HepG2 (cell line): ENCODE measurements at regions not wholly inside any gene's neighbourhood (a gene's known extent, or its start where the extent isn't known, plus 50 kb on each side); places are given as distances from the start of the nearest gene placed in this dataset.
A peak's percentile ranks its signal among the peaks of the same experiment; 100 is the strongest.

ENCODE experiments used
- GATA4 ChIP-seq: sonication (generic); IDR thresholded peaks from 2 replicates; pipeline ENCODE4 v1.6.1; 2016; ENCODE audit warnings: antibody characterized with exemption, low read depth, borderline replicate concordance
- KAT7 ChIP-seq: IDR thresholded peaks from 2 replicates; pipeline ENCODE4 v1.6.1; 2018; ENCODE audit warnings: borderline replicate concordance, missing compliant biosample characterization
- KDM5A ChIP-seq: fragments of 200-600 bp; sonication (generic); IDR thresholded peaks from 2 replicates; pipeline ENCODE4 v1.7.0; 2018; ENCODE audit warnings: antibody characterized with exemption, mild to moderate bottlenecking, low read length, borderline replicate concordance
- SIX4 ChIP-seq: sonication (generic); formaldehyde crosslinking; IDR thresholded peaks from 2 replicates; pipeline ENCODE4 v1.4.0; 2020; ENCODE audit warnings: missing genetic modification reagents
- SP140L ChIP-seq: sonication (generic); formaldehyde crosslinking; IDR thresholded peaks from 2 replicates; pipeline ENCODE4 v1.4.0; 2020; ENCODE audit warnings: missing genetic modification reagents, borderline replicate concordance
- TBP ChIP-seq: sonication (generic); formaldehyde crosslinking; IDR thresholded peaks from 2 replicates; pipeline ENCODE4 v1.5.0; 2020; ENCODE audit warnings: missing genetic modification reagents
- XBP1 ChIP-seq: sonication (generic); formaldehyde crosslinking; IDR thresholded peaks from 2 replicates; pipeline ENCODE4 v1.5.0; 2020; ENCODE audit warnings: missing genetic modification reagents
- ZFYVE20 ChIP-seq: sonication (generic); formaldehyde crosslinking; IDR thresholded peaks from 2 replicates; pipeline ENCODE4 v1.8.0; 2023; ENCODE audit warnings: low read depth, mild to moderate bottlenecking, moderate library complexity, missing genetic modification reagents, borderline replicate concordance
- ZMYM3 ChIP-seq: sonication (generic); formaldehyde crosslinking; IDR thresholded peaks from 2 replicates; pipeline ENCODE4 v1.5.1; 2020; ENCODE audit warnings: mild to moderate bottlenecking, missing genetic modification reagents
- ZNF256 ChIP-seq: sonication (generic); formaldehyde crosslinking; conservative IDR thresholded peaks from 2 replicates; pipeline ENCODE4 v1.4.0; 2020; ENCODE audit warnings: missing genetic modification reagents
- ZNF878 ChIP-seq: sonication (generic); formaldehyde crosslinking; IDR thresholded peaks from 2 replicates; pipeline ENCODE4 v1.8.1; 2023; ENCODE audit warnings: mild to moderate bottlenecking, missing genetic modification reagents, moderate library complexity
- TF ChIP-seq, protein P1 (sequence below): IDR thresholded peaks from 2 replicates; pipeline ENCODE4 v1.6.1; 2018; ENCODE audit warnings: missing genetic modification reagents, mild to moderate bottlenecking, missing compliant biosample characterization
- TF ChIP-seq, protein P2 (sequence below): sonication (generic); formaldehyde crosslinking; IDR thresholded peaks from 2 replicates; pipeline ENCODE4 v1.8.0; 2022; ENCODE audit warnings: missing genetic modification reagents, mild to moderate bottlenecking, borderline replicate concordance
- TF ChIP-seq, protein P3 (sequence below): IDR thresholded peaks from 2 replicates; pipeline ENCODE4 v1.6.1; 2018; ENCODE audit warnings: missing genetic modification reagents
- TF ChIP-seq, protein P4 (sequence below): sonication (generic); formaldehyde crosslinking; IDR thresholded peaks from 2 replicates; pipeline ENCODE4 v1.4.0; 2020; ENCODE audit warnings: missing genetic modification reagents
- TF ChIP-seq, protein P5 (sequence below): IDR thresholded peaks from 2 replicates; pipeline ENCODE4 v1.6.1; 2016; ENCODE audit warnings: low read depth
- TF ChIP-seq, protein P6 (sequence below): sonication (generic); formaldehyde crosslinking; IDR thresholded peaks from 2 replicates; pipeline ENCODE4 v1.4.0; 2020; ENCODE audit warnings: missing genetic modification reagents
- TF ChIP-seq, protein P7 (sequence below), 2 experiments: fragments of 450-650 bp in 1 of 2; sonication (generic) in 1 of 2; formaldehyde crosslinking; IDR thresholded peaks; 2 replicates each; pipeline versions ENCODE4 v1.5.0 to v1.8.0; 2020 to 2022; ENCODE audit warnings: mild to moderate bottlenecking in 1 of 2, missing genetic modification reagents in 1 of 2

DNA sequence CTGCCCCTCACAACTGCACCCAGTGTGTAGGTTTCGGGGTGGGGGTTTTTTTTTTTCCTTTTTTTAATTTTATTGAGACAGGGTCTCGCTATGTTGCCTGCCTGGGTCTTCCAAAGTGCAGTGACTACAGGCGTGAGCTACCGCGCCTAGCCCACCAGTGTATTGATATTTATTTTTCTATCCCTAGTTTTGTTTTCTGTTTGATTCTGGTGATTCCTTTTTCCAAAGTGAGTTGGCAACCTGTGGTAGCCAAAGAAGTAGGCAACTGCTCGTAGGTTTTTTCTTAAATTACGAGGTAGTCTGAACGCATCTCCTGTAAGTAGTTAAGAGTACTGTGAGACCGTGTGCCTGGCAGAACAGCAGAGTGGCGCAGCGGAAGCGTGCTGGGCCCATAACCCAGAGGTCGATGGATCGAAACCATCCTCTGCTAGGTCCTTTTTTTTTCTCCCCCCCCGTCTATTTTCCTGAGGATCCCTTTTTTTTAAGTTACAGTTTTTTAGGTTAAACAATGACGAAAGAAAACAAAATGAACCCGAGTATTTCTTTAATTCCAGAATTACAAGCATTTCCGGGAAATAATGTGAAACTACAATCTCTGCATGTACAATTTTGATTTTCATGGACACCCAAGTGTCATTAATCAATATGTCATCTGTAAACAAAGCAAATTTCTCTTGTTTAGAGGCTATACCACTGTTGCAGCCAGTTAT, 78.7 kb upstream of the BTN3A2 start (continued):
- TF ChIP-seq ZNF878 (CRISPR knock-in tag) (peak; percentile 60; the same call in 1 of the 2 replicates), KDM5A (no peak; the same call in 1 of the 2 replicates), GATA4 (no peak), ZFYVE20 (no peak), SP140L (CRISPR knock-in tag) (0 out of 2 replicates have a peak, but pooled peaks have one; percentile 81), SIX4 (0 out of 2 replicates have a peak, but pooled peaks have one; percentile 33), TBP (CRISPR knock-in tag) (no peak), ZMYM3 (peak; percentile 23; the same call in 1 of the 2 replicates), ZNF256 (CRISPR knock-in tag) (0 out of 2 replicates have a peak, but pooled peaks have one; percentile 20), KAT7 (CRISPR knock-in tag) (no peak), XBP1 (no peak)
- TF ChIP-seq, protein P1, sequence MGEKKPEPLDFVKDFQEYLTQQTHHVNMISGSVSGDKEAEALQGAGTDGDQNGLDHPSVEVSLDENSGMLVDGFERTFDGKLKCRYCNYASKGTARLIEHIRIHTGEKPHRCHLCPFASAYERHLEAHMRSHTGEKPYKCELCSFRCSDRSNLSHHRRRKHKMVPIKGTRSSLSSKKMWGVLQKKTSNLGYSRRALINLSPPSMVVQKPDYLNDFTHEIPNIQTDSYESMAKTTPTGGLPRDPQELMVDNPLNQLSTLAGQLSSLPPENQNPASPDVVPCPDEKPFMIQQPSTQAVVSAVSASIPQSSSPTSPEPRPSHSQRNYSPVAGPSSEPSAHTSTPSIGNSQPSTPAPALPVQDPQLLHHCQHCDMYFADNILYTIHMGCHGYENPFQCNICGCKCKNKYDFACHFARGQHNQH (CRISPR knock-in tag), result 0 out of 2 replicates have a peak, but pooled peaks have one; percentile 54
- TF ChIP-seq, protein P2, sequence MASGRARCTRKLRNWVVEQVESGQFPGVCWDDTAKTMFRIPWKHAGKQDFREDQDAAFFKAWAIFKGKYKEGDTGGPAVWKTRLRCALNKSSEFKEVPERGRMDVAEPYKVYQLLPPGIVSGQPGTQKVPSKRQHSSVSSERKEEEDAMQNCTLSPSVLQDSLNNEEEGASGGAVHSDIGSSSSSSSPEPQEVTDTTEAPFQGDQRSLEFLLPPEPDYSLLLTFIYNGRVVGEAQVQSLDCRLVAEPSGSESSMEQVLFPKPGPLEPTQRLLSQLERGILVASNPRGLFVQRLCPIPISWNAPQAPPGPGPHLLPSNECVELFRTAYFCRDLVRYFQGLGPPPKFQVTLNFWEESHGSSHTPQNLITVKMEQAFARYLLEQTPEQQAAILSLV, result no peak; the same call in 1 of the 2 replicates
- TF ChIP-seq, protein P3, sequence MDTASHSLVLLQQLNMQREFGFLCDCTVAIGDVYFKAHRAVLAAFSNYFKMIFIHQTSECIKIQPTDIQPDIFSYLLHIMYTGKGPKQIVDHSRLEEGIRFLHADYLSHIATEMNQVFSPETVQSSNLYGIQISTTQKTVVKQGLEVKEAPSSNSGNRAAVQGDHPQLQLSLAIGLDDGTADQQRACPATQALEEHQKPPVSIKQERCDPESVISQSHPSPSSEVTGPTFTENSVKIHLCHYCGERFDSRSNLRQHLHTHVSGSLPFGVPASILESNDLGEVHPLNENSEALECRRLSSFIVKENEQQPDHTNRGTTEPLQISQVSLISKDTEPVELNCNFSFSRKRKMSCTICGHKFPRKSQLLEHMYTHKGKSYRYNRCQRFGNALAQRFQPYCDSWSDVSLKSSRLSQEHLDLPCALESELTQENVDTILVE, result peak; percentile 73; the same call in 1 of the 2 replicates
- TF ChIP-seq, protein P4, sequence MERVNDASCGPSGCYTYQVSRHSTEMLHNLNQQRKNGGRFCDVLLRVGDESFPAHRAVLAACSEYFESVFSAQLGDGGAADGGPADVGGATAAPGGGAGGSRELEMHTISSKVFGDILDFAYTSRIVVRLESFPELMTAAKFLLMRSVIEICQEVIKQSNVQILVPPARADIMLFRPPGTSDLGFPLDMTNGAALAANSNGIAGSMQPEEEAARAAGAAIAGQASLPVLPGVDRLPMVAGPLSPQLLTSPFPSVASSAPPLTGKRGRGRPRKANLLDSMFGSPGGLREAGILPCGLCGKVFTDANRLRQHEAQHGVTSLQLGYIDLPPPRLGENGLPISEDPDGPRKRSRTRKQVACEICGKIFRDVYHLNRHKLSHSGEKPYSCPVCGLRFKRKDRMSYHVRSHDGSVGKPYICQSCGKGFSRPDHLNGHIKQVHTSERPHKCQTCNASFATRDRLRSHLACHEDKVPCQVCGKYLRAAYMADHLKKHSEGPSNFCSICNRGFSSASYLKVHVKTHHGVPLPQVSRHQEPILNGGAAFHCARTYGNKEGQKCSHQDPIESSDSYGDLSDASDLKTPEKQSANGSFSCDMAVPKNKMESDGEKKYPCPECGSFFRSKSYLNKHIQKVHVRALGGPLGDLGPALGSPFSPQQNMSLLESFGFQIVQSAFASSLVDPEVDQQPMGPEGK, result peak; percentile 40; the same call in 1 of the 2 replicates
- TF ChIP-seq, protein P5, sequence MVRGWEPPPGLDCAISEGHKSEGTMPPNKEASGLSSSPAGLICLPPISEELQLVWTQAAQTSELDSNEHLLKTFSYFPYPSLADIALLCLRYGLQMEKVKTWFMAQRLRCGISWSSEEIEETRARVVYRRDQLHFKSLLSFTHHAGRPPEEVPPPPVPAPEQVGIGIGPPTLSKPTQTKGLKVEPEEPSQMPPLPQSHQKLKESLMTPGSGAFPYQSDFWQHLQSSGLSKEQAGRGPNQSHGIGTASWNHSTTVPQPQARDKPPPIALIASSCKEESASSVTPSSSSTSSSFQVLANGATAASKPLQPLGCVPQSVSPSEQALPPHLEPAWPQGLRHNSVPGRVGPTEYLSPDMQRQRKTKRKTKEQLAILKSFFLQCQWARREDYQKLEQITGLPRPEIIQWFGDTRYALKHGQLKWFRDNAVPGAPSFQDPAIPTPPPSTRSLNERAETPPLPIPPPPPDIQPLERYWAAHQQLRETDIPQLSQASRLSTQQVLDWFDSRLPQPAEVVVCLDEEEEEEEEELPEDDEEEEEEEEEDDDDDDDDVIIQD (CRISPR knock-in tag), result peak; percentile 63; the same call in 1 of the 2 replicates
- TF ChIP-seq, protein P6, sequence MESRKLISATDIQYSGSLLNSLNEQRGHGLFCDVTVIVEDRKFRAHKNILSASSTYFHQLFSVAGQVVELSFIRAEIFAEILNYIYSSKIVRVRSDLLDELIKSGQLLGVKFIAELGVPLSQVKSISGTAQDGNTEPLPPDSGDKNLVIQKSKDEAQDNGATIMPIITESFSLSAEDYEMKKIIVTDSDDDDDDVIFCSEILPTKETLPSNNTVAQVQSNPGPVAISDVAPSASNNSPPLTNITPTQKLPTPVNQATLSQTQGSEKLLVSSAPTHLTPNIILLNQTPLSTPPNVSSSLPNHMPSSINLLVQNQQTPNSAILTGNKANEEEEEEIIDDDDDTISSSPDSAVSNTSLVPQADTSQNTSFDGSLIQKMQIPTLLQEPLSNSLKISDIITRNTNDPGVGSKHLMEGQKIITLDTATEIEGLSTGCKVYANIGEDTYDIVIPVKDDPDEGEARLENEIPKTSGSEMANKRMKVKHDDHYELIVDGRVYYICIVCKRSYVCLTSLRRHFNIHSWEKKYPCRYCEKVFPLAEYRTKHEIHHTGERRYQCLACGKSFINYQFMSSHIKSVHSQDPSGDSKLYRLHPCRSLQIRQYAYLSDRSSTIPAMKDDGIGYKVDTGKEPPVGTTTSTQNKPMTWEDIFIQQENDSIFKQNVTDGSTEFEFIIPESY (CRISPR knock-in tag), result 0 out of 2 replicates have a peak, but pooled peaks have one; percentile 9
- TF ChIP-seq, protein P7, sequence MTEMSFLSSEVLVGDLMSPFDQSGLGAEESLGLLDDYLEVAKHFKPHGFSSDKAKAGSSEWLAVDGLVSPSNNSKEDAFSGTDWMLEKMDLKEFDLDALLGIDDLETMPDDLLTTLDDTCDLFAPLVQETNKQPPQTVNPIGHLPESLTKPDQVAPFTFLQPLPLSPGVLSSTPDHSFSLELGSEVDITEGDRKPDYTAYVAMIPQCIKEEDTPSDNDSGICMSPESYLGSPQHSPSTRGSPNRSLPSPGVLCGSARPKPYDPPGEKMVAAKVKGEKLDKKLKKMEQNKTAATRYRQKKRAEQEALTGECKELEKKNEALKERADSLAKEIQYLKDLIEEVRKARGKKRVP (CRISPR knock-in tag; IDR thresholded peaks at IDR 0.05), result peak in 1 of 2 experiments; percentile 57; a peak in 2 of 4 replicates
